ENCODE measurements at regions not wholly inside any gene's neighbourhood (a gene's known extent, or its start where the extent isn't known, plus 50 kb on each side); places are given as distances from the start of the nearest gene placed in this dataset.

- no peaks in the 10 kb centered on the region for H3K79me2 ChIP-seq (ENCODE audit: insufficient read depth)
- CTCF ChIA-PET, result no interaction called here
Observed at GRCh38 chr15:95350908-95351307, 979.6 kb upstream of the NR2F2 start.

GRCh38 chr15:95352631-95353187 lies 977.8 kb upstream of the NR2F2 start:
- Histone ChIP-seq H2AFZ (ENCODE audit: low read depth) (no peak overlapping the region), H3K9ac (no peak overlapping the region), H3K4me2 (no peak overlapping the region), H3K36me3 (replicated peaks in 1 of 2; ENCODE audit: control insufficient read depth in 1 of 2, insufficient read depth in 2 of 2, low read length in 1 of 2) (no peaks in the 10 kb centered on the region), H3K9me2 (no peaks in the 10 kb centered on the region), H3K27me3 (ENCODE audit: insufficient read depth) (no peaks in the 10 kb centered on the region), H3K27ac (ENCODE audit: low read depth in 2 of 2, low read length in 1 of 2) (no peak overlapping the region), H3K4me3 (ENCODE audit: low read depth in 2 of 2, low read length in 1 of 2) (no peak overlapping the region), H3K9me3 (no peaks in the 10 kb centered on the region), H4K20me1 (ENCODE audit: insufficient read depth) (no peaks in the 10 kb centered on the region), H3K4me1 (ENCODE audit: control insufficient read depth in 1 of 2, insufficient read depth in 2 of 2, low read depth in 1 of 2, low read length in 1 of 2) (no peaks in the 10 kb centered on the region), H3F3A (replicated peaks; ENCODE audit: insufficient read depth) (no peaks in the 10 kb centered on the region), H3K79me2 (ENCODE audit: insufficient read depth) (no peaks in the 10 kb centered on the region)
- no peak for TF ChIP-seq GATA2 (CRISPR knock-in tag; IDR thresholded peaks at IDR 0.05)
- TF ChIP-seq FOXJ3 (CRISPR knock-in tag; IDR thresholded peaks at IDR 0.05), result no peak
- no peak for TF ChIP-seq NRF1 (IDR thresholded peaks at IDR 0.05; ENCODE audit: low read depth, low read length)
- no peak for TF ChIP-seq FOSL2 (IDR thresholded peaks at IDR 0.05; ENCODE audit: borderline replicate concordance, low read depth)
- TF ChIP-seq PBX3 (IDR thresholded peaks at IDR 0.05), result no peak
- TF ChIP-seq EP300 (IDR thresholded peaks at IDR 0.05; ENCODE audit: borderline replicate concordance in 1 of 2, low read depth in 1 of 2, low read length in 1 of 2), result no peak
- no peak for TF ChIP-seq TEAD4 (IDR thresholded peaks at IDR 0.05; ENCODE audit: borderline replicate concordance, insufficient read depth)
- no peak for TF ChIP-seq GABPA (IDR thresholded peaks at IDR 0.05; ENCODE audit: low read depth)
- no peak for TF ChIP-seq MEF2A (IDR thresholded peaks at IDR 0.05; ENCODE audit: borderline replicate concordance, low read depth)
- TF ChIP-seq SIN3A (IDR thresholded peaks at IDR 0.05; ENCODE audit: borderline replicate concordance, low read depth, low read length), result no peak
- no peak for TF ChIP-seq YY1 (IDR thresholded peaks at IDR 0.05; ENCODE audit: low read depth)
- TF ChIP-seq NFIC (IDR thresholded peaks at IDR 0.05; ENCODE audit: borderline replicate concordance), result no peak
- TF ChIP-seq CHD2 (IDR thresholded peaks at IDR 0.05; ENCODE audit: low read length, partially characterized antibody), result no peak
- CTCF ChIA-PET, result no interaction called here
- DNase-seq, result no peak
- POLR2A ChIA-PET, result no interaction called here
- 30% methylated on average over 9 of the region's 9 CpGs for WGBS (ENCODE audit: low lambda C conversion rate)

More at GRCh38 chr15:95350908-95351307, 979.6 kb upstream of the NR2F2 start:
- 7% methylated on average over 3 of the region's 3 CpGs for WGBS (ENCODE audit: low lambda C conversion rate)
- no peak overlapping the region for H3K27ac ChIP-seq (ENCODE audit: low read depth in 2 of 2, low read length in 1 of 2)
- no peaks in the 10 kb centered on the region for H3K4me1 ChIP-seq (ENCODE audit: control insufficient read depth in 1 of 2, insufficient read depth in 2 of 2, low read depth in 1 of 2, low read length in 1 of 2)
- H3K36me3 ChIP-seq (replicated peaks in 1 of 2; ENCODE audit: control insufficient read depth in 1 of 2, insufficient read depth in 2 of 2, low read length in 1 of 2), result no peaks in the 10 kb centered on the region
- H3F3A ChIP-seq (replicated peaks; ENCODE audit: insufficient read depth), result no peaks in the 10 kb centered on the region
- no peak overlapping the region for H3K9ac ChIP-seq
- no peaks in the 10 kb centered on the region for H3K27me3 ChIP-seq (ENCODE audit: insufficient read depth)
- no peaks in the 10 kb centered on the region for H4K20me1 ChIP-seq (ENCODE audit: insufficient read depth)
- H3K9me2 ChIP-seq, result no peaks in the 10 kb centered on the region
- H3K4me3 ChIP-seq (ENCODE audit: low read depth in 2 of 2, low read length in 1 of 2), result no peak overlapping the region
- H3K9me3 ChIP-seq, result no peaks in the 10 kb centered on the region
- POLR2A ChIA-PET, result no interaction called here
- H3K4me2 ChIP-seq, result no peak overlapping the region
- no peak for DNase-seq
- H2AFZ ChIP-seq (ENCODE audit: low read depth), result no peak overlapping the region
- TF ChIP-seq ELF1 (IDR thresholded peaks at IDR 0.05), result no peak
